ENCODE measurements at regions not wholly inside any gene's neighbourhood (a gene's known extent, or its start where the extent isn't known, plus 50 kb on each side); places are given as distances from the start of the nearest gene placed in this dataset.

GRCh38 chr16:31699601-31700000 lies 171.9 kb downstream of the AHSP start:
- Histone ChIP-seq H3K36me3 (ENCODE audit: control insufficient read depth in 1 of 2, insufficient read depth in 2 of 2, low read length in 1 of 2) (no peaks in the 10 kb centered on the region), H3K27me3 (ENCODE audit: control insufficient read depth in 1 of 2, insufficient read depth in 2 of 2, low read length in 1 of 2) (no peaks in the 10 kb centered on the region), H3K9me3 (ENCODE audit: control insufficient read depth, low read length) (no peaks in the 10 kb centered on the region), H3K4me3 (ENCODE audit: low read length in 2 of 2) (no peak overlapping the region), H3K4me1 (ENCODE audit: control insufficient read depth in 1 of 2, insufficient read depth in 2 of 2, low read length in 2 of 2) (no peaks in the 10 kb centered on the region), H3K27ac (ENCODE audit: low read depth in 1 of 2, low read length in 2 of 2) (no peak overlapping the region)
- no peak for DNase-seq
- 75 to 80% methylated on average over 8 of the region's 8 CpGs for WGBS, 2 donors
- no peak for ATAC-seq (ENCODE audit: low FRiP score)
- intact Hi-C loops (cut with DNase I) = no loop called here

- no peak overlapping the region for H3K27ac ChIP-seq (ENCODE audit: low read depth in 1 of 2, low read length in 2 of 2)
- peak overlapping the region in 1 of 2 donors; percentile 80 for H3K4me3 ChIP-seq (ENCODE audit: low read length in 2 of 2)
- peaks cover 0 to 2% of the 10 kb centered on the region in 2 donors for H3K36me3 ChIP-seq (ENCODE audit: control insufficient read depth in 1 of 2, insufficient read depth in 2 of 2, low read length in 1 of 2)
- ATAC-seq (ENCODE audit: low FRiP score) (no peak), DNase-seq (no peak)
- 14 to 15% methylated on average over 8 of the region's 8 CpGs for WGBS, 2 donors
- no peaks in the 10 kb centered on the region for H3K9me3 ChIP-seq (ENCODE audit: control insufficient read depth, low read length)
- intact Hi-C loops (cut with DNase I) = loop anchor here in 1 of 2 donors (10.0 kb wide), 1 partner anchor 485 kb away; the partner anchor contains the start of genes PYDC1 and TRIM72
- no peaks in the 10 kb centered on the region for H3K27me3 ChIP-seq (ENCODE audit: control insufficient read depth in 1 of 2, insufficient read depth in 2 of 2, low read length in 1 of 2)
- H3K4me1 ChIP-seq (ENCODE audit: control insufficient read depth in 1 of 2, insufficient read depth in 2 of 2, low read length in 2 of 2) = no peaks in the 10 kb centered on the region
Measured at GRCh38 chr16:31700200-31700529, 172.5 kb downstream of the AHSP start.

DNA sequence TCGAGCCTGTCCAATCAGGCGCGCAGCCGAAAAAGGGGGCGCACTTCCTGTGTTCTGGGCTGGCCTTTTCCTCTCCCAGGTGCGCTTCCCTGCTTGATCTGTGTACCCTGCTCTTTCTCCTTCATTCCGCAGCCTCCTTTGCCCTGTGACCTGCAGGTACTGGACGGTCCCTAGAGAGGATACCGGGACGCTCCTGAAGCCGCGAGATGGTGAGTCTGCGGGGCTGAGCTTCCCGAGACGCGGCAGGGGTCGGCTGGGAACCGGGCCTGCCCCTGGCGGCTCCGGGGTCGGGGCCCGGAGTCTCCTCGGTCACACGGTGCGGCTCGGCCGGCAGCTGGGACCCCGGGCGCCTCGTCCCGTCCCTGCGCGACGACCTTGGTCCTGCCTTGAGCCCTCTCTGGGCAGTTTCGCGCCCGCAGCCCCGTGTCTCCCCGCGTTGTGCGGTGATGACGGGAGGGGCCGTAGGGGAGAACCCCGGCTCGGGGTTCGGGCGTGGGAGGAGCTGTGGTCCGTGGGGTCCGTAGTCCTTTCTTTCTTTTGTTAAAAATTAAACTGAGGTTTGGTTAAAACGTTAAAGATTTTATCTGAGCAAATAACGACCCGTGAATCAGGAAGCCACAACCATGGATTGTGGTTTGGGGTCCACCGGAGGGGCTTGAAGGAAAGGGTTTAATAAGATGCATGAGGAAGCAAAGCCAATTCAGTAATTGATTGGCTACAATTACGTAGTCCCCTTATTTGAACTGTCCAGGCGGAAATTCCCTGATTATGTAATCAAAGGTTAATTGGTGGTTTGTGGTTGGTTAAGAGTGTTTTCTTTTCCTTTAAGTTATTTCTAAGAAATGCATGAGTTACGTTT lies 172.8 kb upstream of the ZNF267 start:
- no peaks in the 10 kb centered on the region for H3K9me3 ChIP-seq (ENCODE audit: control insufficient read depth, low read length)
- DNase-seq = peak; percentile 74 to 89
- peak; percentile 79 for ATAC-seq (ENCODE audit: low FRiP score)
- no peak overlapping the region for H3K27ac ChIP-seq (ENCODE audit: low read depth in 1 of 2, low read length in 2 of 2)
- H3K4me3 ChIP-seq (ENCODE audit: low read length in 2 of 2) = peak overlapping the region; percentile 80 to 94
- peaks cover 0 to 2% of the 10 kb centered on the region in 2 donors for H3K36me3 ChIP-seq (ENCODE audit: control insufficient read depth in 1 of 2, insufficient read depth in 2 of 2, low read length in 1 of 2)
- no peaks in the 10 kb centered on the region for H3K4me1 ChIP-seq (ENCODE audit: control insufficient read depth in 1 of 2, insufficient read depth in 2 of 2, low read length in 2 of 2)
- H3K27me3 ChIP-seq (ENCODE audit: control insufficient read depth in 1 of 2, insufficient read depth in 2 of 2, low read length in 1 of 2) = no peaks in the 10 kb centered on the region
- WGBS, 2 donors = 2% methylated on average over 53 to 56 of the region's 56 CpGs
- intact Hi-C loops (cut with DNase I) = loop anchor here in 1 of 2 donors (10.0 kb wide), 1 partner anchor 486 kb away; the partner anchor contains the start of genes PYDC1 and TRIM72

DNA sequence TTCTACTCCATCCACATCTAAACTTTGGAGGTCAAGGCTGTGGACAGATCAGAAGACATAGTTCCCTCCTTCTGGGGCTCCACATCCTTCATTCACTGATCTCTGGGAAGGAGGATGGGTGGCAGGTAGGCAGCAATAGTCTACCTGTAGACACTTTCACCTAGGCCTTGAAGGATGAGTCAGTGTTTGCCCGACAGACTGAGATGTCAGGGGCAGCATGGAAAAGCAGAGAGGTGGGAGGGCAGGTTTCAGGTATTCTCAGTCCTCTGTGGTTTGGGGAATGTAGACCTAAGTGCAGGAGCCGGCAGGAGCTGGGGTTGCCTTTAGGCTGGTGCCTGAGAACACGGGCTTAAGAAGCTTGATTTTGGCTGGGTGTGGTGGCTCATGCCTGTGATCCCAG lies 171.9 kb upstream of the ZNF267 start:
- Histone ChIP-seq H3K27me3 (ENCODE audit: control insufficient read depth in 1 of 2, insufficient read depth in 2 of 2, low read length in 1 of 2) (no peaks in the 10 kb centered on the region), H3K4me1 (ENCODE audit: control insufficient read depth in 1 of 2, insufficient read depth in 2 of 2, low read length in 2 of 2) (no peaks in the 10 kb centered on the region), H3K36me3 (ENCODE audit: control insufficient read depth in 1 of 2, insufficient read depth in 2 of 2, low read length in 1 of 2) (peaks cover 0 to 2% of the 10 kb centered on the region in 2 donors), H3K9me3 (ENCODE audit: control insufficient read depth, low read length) (no peaks in the 10 kb centered on the region), H3K27ac (ENCODE audit: low read depth in 1 of 2, low read length in 2 of 2) (no peak overlapping the region), H3K4me3 (ENCODE audit: low read length in 2 of 2) (no peak overlapping the region)
- DNase-seq = no peak
- 62 to 80% methylated on average over 3 of the region's 3 CpGs for WGBS, 2 donors
- no peak for ATAC-seq (ENCODE audit: low FRiP score)
- intact Hi-C loops (cut with DNase I) = loop anchor here in 1 of 2 donors (10.0 kb wide), 1 partner anchor 487 kb away; the partner anchor contains the start of genes PYDC1 and TRIM72

- ATAC-seq (ENCODE audit: low FRiP score) = no peak
- Histone ChIP-seq H3K4me3 (ENCODE audit: low read length in 2 of 2) (no peak overlapping the region), H3K27ac (ENCODE audit: low read depth in 1 of 2, low read length in 2 of 2) (no peak overlapping the region), H3K4me1 (ENCODE audit: control insufficient read depth in 1 of 2, insufficient read depth in 2 of 2, low read length in 2 of 2) (no peaks in the 10 kb centered on the region), H3K9me3 (ENCODE audit: control insufficient read depth, low read length) (no peaks in the 10 kb centered on the region), H3K36me3 (ENCODE audit: control insufficient read depth in 1 of 2, insufficient read depth in 2 of 2, low read length in 1 of 2) (peaks cover 0 to 2% of the 10 kb centered on the region in 2 donors), H3K27me3 (ENCODE audit: control insufficient read depth in 1 of 2, insufficient read depth in 2 of 2, low read length in 1 of 2) (no peaks in the 10 kb centered on the region)
- DNase-seq = no peak
- intact Hi-C loops (cut with DNase I) = loop anchor here in 1 of 2 donors (10.0 kb wide), 1 partner anchor 488 kb away; the partner anchor contains the start of genes PYDC1 and TRIM72
- WGBS, 2 donors = 99 to 100% methylated on average over 5 of the region's 5 CpGs
Measured at GRCh38 chr16:31702796-31703195, 170.8 kb upstream of the ZNF267 start.

GRCh38 chr16:31703526-31704128 lies 170.0 kb upstream of the ZNF267 start:
- Histone ChIP-seq H3K4me1 (ENCODE audit: control insufficient read depth in 1 of 2, insufficient read depth in 2 of 2, low read length in 2 of 2) (no peaks in the 10 kb centered on the region), H3K4me3 (ENCODE audit: low read length in 2 of 2) (no peak overlapping the region), H3K9me3 (ENCODE audit: control insufficient read depth, low read length) (no peaks in the 10 kb centered on the region), H3K27me3 (ENCODE audit: control insufficient read depth in 1 of 2, insufficient read depth in 2 of 2, low read length in 1 of 2) (no peaks in the 10 kb centered on the region), H3K27ac (ENCODE audit: low read depth in 1 of 2, low read length in 2 of 2) (no peak overlapping the region), H3K36me3 (ENCODE audit: control insufficient read depth in 1 of 2, insufficient read depth in 2 of 2, low read length in 1 of 2) (peaks cover 0 to 5% of the 10 kb centered on the region in 2 donors)
- intact Hi-C loops (cut with DNase I) = loop anchor here in 1 of 2 donors (10.0 kb wide), 1 partner anchor 489 kb away; the partner anchor contains the start of genes PYDC1 and TRIM72
- no peak for DNase-seq
- ATAC-seq (ENCODE audit: low FRiP score) = no peak
- 91 to 93% methylated on average over 5 of the region's 5 CpGs for WGBS, 2 donors

DNA sequence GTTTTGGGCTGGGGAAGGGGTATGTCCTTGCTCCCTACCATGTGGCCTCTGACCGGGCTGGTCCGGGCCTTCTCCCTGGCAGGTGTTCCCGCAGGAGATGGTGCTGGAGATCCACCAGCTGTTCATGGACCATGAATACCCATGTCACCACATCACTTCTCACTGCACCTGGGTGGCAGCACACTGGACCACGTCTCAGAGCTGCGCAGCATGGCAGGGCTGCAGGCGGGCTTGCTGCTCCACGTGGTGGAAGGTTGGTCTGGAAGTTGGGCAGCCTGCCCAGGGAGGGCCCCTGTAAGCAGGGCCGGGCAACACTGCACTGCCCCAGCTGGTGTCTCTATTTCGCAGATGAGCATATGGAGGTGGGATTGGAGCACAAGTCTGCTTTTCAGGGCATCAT lies 169.5 kb upstream of the ZNF267 start:
- no peak overlapping the region for H3K27ac ChIP-seq (ENCODE audit: low read depth in 1 of 2, low read length in 2 of 2)
- no peak for ATAC-seq (ENCODE audit: low FRiP score)
- H3K27me3 ChIP-seq (ENCODE audit: control insufficient read depth in 1 of 2, insufficient read depth in 2 of 2, low read length in 1 of 2) = no peaks in the 10 kb centered on the region
- WGBS, 2 donors = 92 to 93% methylated on average over 9 of the region's 9 CpGs
- H3K4me1 ChIP-seq (ENCODE audit: control insufficient read depth in 1 of 2, insufficient read depth in 2 of 2, low read length in 2 of 2) = no peaks in the 10 kb centered on the region
- intact Hi-C loops (cut with DNase I) = loop anchor here in 1 of 2 donors (10.0 kb wide), 1 partner anchor 489 kb away; the partner anchor contains the start of genes PYDC1 and TRIM72
- DNase-seq = no peak
- H3K4me3 ChIP-seq (ENCODE audit: low read length in 2 of 2) = no peak overlapping the region
- peaks cover 0 to 5% of the 10 kb centered on the region in 2 donors for H3K36me3 ChIP-seq (ENCODE audit: control insufficient read depth in 1 of 2, insufficient read depth in 2 of 2, low read length in 1 of 2)
- H3K9me3 ChIP-seq (ENCODE audit: control insufficient read depth, low read length) = no peaks in the 10 kb centered on the region

DNA sequence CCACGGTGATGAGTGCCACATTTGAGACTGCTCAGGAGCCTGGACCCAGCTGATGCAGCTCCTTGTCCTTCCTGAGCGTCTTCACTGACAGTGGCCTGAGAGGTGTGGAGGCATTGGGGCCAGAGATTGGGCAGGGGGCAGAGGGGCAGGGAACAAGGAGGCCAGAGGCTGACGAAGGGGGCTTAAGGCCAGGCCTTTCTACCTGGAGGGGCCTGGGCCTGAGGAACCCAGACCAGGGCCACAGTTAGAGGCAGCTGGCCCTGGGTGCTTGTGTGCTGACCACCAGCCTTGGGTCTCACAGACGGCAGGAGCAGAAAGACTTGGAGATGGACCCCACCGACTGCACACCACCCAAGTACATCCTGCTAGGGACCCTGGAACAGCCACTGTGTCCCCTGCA lies 168.2 kb upstream of the ZNF267 start:
- WGBS, 2 donors = 91 to 93% methylated on average over 5 of the region's 5 CpGs
- ATAC-seq (ENCODE audit: low FRiP score) = no peak
- Histone ChIP-seq H3K36me3 (ENCODE audit: control insufficient read depth in 1 of 2, insufficient read depth in 2 of 2, low read length in 1 of 2) (peaks cover 0 to 5% of the 10 kb centered on the region in 2 donors), H3K27ac (ENCODE audit: low read depth in 1 of 2, low read length in 2 of 2) (no peak overlapping the region), H3K4me3 (ENCODE audit: low read length in 2 of 2) (no peak overlapping the region), H3K27me3 (ENCODE audit: control insufficient read depth in 1 of 2, insufficient read depth in 2 of 2, low read length in 1 of 2) (no peaks in the 10 kb centered on the region), H3K4me1 (ENCODE audit: control insufficient read depth in 1 of 2, insufficient read depth in 2 of 2, low read length in 2 of 2) (no peaks in the 10 kb centered on the region), H3K9me3 (ENCODE audit: control insufficient read depth, low read length) (no peaks in the 10 kb centered on the region)
- intact Hi-C loops (cut with DNase I) = loop anchor here in 1 of 2 donors (10.0 kb wide), 1 partner anchor 491 kb away; the partner anchor contains the start of genes PYDC1 and TRIM72
- DNase-seq = no peak
